GM18861 (cell line): ENCODE measurements at regions not wholly inside any gene's neighbourhood (a gene's known extent, or its start where the extent isn't known, plus 50 kb on each side); places are given as distances from the start of the nearest gene placed in this dataset.
A peak's percentile ranks its signal among the peaks of the same experiment; 100 is the strongest.

Experiments used
- ATAC-seq: cut with Tn5 transposase; IDR thresholded peaks from one replicate; pipeline ENCODE4 v1.9.1; 2021; ENCODE audit not compliant: unreplicated experiment

DNA sequence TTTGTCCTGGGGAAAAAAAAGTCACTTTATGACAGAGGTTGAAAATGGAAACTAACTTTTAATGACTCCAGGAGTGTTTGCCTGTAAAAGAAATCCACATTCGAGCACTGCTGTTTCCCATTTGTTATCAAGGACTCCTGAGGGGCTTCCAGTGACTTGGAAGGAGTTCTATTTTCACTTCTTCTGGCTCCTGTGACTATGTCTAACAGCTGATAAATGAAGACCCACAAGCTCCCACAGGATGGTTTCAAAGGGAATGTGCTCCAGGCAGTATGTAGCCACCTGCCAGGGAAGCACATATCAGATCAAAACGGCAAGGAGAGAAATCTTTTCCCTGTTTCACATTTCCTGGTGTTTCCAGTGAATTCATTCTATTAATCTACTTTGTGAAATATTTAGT is 159.8 kb upstream of the FAM241A start:
- no peak for ATAC-seq

GRCh38 chr4:111986095-111986494 is 159.2 kb upstream of the FAM241A start:
- no peak for ATAC-seq

GRCh38 chr4:111988514-111988913 is 156.7 kb upstream of the FAM241A start:
- no peak for ATAC-seq

- ATAC-seq = no peak
These were observed 155.4 kb upstream of the FAM241A start for GRCh38 chr4:111989817-111990216.

DNA sequence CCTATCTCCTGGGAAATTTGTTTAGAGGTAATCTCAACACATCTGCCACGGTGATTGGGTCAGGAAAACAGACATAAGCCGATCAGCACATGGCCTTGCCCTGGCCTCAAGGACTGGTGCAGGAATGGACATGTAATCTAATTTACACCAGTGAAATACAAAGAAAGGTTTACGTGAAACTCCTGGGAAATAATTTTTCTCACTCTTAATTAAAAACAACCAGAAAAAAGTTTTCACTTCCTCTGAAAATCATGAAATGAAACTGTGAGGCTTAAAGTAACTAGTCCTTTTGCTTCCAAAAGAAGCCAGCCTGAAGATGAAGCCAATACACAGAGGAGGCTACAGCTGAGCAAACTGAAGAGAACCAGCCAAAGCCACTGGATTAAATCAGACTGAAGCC is 154.1 kb upstream of the FAM241A start:
- ATAC-seq = peak; percentile 90

GRCh38 chr4:111991797-111992196 is 153.5 kb upstream of the FAM241A start:
- no peak for ATAC-seq

DNA sequence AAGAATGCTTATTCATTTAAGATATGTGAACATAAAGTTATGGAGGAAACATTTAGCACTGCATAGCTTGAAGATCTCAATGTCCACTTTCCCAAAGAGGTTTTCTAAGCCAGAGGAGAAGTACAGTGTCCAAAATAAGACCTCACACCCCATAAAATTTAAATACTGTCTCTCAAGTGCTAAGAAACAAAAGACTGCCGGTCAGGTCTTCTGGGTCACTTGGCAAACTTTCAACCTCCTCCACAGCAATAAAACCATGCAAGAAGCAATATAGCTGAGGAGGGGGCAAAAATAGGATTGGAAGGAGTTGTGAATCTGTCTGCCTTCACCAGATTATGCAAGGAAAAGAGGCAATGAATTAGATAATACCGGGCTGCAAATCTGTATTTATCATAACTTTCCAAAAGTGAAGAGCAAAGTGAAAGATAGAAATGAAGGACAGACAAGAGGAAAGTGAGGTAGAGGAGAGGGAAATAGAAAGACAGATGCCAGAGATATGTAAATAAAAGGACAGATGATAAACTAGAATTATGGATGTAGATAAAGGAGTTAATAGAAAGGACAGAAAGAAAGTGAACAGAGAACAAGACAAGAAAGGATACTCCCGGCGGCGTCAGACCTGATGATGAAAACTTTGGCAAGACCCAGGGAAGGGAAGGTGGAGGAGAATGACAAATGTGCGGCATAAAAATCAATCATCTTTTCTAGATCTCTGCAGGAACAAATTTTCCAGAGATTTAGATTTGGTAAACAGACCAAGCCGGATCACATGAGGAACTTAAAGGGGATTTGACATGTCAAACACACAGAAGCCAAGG is 152.7 kb upstream of the FAM241A start:
- no peak for ATAC-seq

DNA sequence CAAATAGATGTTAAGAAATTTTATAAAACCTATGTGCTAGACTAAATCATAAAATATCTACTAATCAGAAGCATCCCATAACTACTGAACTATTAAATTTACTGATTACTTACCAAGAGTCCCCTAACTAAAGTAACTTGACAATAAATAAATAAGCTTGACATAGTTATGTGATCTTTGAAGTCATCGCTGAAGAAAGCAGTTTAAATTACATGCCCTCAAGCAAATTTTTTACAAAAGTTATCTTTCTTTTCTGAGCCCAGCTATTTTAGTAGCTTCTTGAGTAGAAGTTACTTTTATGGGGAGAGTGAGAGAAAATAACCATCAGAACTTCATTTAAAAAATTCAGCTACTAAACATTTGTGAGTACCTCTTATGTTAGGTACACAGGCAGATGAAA is 150.9 kb upstream of the FAM241A start:
- no peak for ATAC-seq

DNA sequence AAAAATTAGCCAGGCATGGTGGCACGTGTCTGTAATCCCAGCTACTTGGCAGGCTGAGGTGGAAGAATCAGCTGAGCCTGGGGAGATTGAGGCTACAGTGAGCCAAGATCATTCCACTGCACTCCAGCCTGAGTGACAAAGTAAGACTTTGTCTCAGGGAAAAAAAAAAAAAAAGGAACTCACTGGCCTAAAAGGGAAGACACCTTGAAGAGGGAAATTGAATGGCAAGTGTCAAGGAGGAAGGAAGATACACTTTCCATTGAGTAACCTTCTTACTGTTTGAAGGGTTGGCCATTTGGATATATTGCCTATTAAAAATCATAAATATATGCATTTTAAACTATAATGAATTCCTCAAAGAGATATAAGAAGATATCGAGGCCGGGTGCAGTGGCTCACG is 147.5 kb upstream of the FAM241A start:
- ATAC-seq = no peak

GRCh38 chr4:111999801-112000200 is 145.5 kb upstream of the FAM241A start:
- no peak for ATAC-seq

DNA sequence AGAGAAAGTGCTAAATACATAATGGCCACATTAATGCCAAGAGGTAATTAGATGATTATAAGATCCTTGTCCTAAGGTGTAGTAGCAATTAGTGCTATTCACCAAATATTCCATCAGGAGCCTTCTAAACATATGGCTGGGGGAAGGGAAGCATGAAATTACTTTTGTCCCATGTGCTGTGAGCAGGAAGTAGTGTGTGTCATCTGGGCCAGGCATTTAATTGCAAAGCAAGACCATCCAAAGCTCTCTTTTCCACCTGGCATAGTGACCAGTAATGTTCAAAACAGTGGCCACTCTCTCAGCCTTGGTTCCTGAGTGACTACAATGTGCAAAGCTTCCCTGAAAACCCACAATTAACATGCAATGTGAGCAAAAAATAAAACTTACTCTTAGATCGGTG is 144.2 kb upstream of the FAM241A start:
- no peak for ATAC-seq

- ATAC-seq = no peak
These were observed 143.0 kb upstream of the FAM241A start for GRCh38 chr4:112002248-112002661.

DNA sequence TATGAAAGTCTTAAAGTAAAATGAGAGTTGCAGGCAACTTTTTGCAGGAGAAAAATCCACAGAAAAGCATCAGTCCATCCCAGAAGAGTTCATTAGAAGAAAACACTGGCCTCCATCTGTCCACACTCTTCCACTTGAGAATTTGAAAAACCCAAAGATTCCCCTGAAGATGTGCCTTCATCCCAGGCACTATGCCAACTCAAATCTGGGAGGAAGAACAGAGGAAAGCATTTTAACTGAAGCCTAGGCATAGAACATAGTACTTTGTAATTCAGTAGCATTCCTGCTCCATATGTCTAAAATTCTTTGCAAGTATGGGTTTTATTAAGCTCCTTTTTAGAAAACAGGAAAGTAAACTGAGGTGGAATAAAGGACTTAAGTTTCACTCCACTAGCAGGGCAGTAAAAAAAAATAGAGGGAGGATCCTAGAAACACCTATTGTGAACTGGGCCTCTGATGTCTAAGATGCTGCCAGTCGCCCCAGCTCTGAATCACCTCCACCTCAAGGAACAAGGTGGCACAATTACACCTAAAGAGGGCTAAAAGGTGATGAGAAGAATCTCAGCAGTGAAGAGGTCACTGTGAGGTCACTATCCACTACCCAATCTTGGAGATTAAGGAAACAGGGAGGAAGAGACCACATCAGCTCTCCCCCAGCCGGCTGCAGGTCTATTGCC is 141.9 kb upstream of the FAM241A start:
- ATAC-seq = no peak

DNA sequence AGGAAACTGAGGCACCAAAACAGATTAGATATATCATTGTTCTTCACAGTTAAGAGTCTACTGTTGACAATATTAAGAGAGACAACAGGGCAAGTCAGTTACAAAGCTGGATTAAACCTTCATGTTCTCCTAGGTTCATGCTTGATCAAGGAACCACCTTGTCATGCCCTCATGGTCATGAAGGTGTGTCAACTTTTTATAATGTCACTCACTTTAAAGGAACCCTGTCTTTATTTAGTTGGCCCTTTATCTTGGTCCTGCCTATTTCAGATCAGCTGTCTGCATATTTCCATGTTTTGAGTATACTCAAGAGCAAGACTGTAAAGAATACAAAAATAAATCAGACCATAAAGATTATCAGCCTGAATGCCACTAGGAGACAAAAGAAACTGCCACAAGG is 140.2 kb upstream of the FAM241A start:
- no peak for ATAC-seq

GRCh38 chr4:112007391-112007790 is 137.9 kb upstream of the FAM241A start:
- ATAC-seq = no peak

DNA sequence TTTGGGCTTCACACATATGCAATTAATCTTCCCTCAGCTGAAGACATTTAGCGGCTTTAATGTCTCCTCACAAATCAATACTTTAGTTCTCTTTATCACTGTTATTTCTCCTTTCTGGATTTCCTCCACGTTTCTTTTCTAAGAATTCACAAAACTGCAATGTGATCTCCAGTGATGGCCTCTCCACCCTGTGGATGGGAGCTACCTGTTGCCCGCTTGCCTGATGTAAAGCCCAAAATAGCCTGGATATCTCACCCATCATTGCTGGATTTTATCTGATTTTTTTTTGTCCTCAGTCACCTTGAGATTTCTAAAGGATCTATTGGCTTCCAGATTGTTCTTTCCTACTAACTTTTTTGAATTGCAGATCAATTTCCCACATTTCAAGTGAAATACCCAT is 129.3 kb upstream of the FAM241A start:
- no peak for ATAC-seq

DNA sequence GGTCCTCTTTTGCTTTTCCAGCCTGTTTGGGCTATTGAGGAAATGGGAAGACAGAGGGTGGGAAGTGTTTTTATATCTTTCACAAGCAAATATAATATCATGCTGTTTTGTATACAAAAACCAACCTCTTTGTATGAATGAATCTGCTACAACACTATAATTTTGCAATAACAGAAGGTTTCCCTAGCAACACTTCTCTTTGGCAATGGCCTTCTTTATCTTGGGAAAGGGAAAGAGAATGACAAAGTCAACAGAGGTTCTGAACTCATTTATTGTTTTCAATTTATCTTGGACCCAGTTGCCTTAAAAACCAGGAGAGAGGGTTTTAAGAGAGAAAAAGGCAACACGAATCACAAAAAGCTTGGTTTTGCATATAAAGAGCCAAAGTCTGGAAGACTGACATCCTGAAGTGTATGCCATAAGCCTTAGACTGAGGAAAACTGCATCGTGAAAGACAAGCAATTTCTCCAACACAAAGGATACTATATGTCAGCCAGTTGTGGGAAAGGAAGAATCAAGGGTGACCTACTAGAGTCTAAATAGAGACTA is 121.8 kb upstream of the FAM241A start:
- no peak for ATAC-seq

DNA sequence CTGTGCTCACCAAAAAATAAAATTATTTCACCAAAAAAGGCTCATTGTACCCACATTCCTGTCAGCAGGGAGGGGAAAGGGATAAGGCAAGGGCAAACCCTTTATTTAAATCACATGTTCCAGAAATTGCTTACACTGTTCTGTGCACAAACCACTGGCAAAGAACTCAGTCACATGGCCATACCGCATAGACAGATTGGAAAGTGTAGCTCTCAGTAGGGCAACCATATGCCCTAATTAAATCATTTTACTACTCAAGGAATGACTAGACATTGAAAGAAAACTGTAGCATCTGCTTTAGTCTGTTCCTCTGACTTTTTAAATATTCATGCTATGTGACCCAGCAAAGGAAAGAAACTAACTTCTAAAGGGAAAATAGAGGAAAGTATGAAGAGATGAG is 119.2 kb upstream of the FAM241A start:
- ATAC-seq = no peak

DNA sequence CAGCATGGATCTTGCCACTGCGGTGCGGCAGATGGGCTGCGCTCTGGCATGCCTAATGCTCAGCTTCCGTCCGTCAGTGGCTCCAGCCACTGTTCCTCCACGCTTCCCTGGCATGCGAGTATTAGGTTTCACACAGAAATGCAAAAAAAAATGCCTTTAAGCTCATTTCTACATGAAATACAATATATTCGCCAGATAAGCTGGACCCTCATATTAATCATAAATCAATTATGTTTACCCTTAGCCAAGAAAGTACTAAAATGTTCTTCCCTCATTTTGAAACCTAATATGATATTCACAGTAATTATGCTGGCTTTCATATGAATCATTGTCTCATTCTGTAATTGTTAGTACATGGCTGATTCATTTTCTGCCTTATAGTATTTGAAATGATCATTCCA is 115.5 kb upstream of the FAM241A start:
- no peak for ATAC-seq

DNA sequence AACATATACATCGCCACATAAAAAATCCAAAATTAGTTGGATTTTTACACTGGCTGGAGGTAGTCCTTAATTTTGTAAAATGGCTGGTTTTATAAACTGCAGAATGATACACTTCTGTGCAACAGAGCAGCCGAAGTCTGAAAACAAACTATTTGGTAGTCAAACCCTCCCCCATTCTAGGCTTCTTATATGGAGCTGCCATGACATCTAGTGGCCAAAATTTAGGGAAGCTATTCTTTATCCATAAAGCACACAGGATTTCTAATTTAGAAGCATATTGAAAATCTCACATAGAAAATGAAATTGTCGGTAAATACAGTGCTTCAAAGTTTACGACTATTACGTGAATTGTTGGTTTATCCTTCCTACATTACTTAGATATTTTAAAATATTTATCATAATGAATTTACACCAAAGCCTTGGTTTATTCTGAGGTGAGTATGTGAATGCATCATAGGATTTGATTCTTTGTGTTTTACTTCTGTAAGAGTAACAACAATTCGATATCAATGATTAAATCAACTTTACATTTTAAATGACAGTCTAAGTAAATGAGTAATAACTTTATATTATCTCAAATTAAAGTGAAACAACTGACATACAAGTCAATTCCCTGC is 113.4 kb upstream of the FAM241A start:
- peak; percentile 82 for ATAC-seq

- no peak for ATAC-seq
These were observed 108.4 kb upstream of the FAM241A start for GRCh38 chr4:112036886-112037285.

- ATAC-seq = no peak
These were observed 106.4 kb upstream of the FAM241A start for GRCh38 chr4:112038861-112039260.
